Body of pancreas (tissue), 4 donors: ENCODE measurements at regions not wholly inside any gene's neighbourhood (a gene's known extent, or its start where the extent isn't known, plus 50 kb on each side); places are given as distances from the start of the nearest gene placed in this dataset.

ENCODE experiments used
- POLR2A ChIP-seq, 3 donors: fragments of 450-650 bp; IDR thresholded peaks; one replicate each; pipeline ENCODE4 v1.6.1; 2016; ENCODE audit warnings: antibody characterized with exemption in 3 of 3, mild to moderate bottlenecking in 2 of 3
- TF ChIP-seq, protein P1 (sequence below), 7 experiments: fragments of 450-650 bp in 4 of 7; fragments of 200-600 bp in 3 of 7; sonication (generic) in 3 of 7; IDR thresholded peaks; one replicate each; pipeline ENCODE4 v1.5.1; 2016 to 2019; ENCODE audit warnings: antibody characterized with exemption in 7 of 7

- TF ChIP-seq POLR2A (IDR thresholded peaks at IDR 0.05) = no peak
- TF ChIP-seq, protein P1, sequence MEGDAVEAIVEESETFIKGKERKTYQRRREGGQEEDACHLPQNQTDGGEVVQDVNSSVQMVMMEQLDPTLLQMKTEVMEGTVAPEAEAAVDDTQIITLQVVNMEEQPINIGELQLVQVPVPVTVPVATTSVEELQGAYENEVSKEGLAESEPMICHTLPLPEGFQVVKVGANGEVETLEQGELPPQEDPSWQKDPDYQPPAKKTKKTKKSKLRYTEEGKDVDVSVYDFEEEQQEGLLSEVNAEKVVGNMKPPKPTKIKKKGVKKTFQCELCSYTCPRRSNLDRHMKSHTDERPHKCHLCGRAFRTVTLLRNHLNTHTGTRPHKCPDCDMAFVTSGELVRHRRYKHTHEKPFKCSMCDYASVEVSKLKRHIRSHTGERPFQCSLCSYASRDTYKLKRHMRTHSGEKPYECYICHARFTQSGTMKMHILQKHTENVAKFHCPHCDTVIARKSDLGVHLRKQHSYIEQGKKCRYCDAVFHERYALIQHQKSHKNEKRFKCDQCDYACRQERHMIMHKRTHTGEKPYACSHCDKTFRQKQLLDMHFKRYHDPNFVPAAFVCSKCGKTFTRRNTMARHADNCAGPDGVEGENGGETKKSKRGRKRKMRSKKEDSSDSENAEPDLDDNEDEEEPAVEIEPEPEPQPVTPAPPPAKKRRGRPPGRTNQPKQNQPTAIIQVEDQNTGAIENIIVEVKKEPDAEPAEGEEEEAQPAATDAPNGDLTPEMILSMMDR (IDR thresholded peaks at IDR 0.05) = no peak
These were observed 64.0 kb upstream of the SGK1 start for GRCh38 chr6:134381959-134382358.
